Chondrocyte (in vitro differentiated cells): ENCODE measurements at regions not wholly inside any gene's neighbourhood (a gene's known extent, or its start where the extent isn't known, plus 50 kb on each side); places are given as distances from the start of the nearest gene placed in this dataset.

Experiments
- DNase-seq: peaks from one replicate; pipeline ENCODE4 v3.0.0; 2021; ENCODE audit warnings: mixed read lengths, low spot score
- H3K27ac Mint-ChIP-seq: one replicate; pipeline ENCODE4 v1.8.0; 2021; ENCODE audit warnings: mild to moderate bottlenecking, moderate library complexity, mixed read lengths; ENCODE audit not compliant: unreplicated experiment
- H3K27me3 Mint-ChIP-seq: 2 replicates; pipeline ENCODE4 v1.8.0; 2021; ENCODE audit warnings: low read depth, mixed read lengths
- H3K36me3 Mint-ChIP-seq: 2 replicates; pipeline ENCODE4 v1.8.0; 2021; ENCODE audit warnings: low read depth, mixed read lengths
- H3K4me1 Mint-ChIP-seq: 2 replicates; pipeline ENCODE4 v1.8.0; 2021; ENCODE audit warnings: low read depth, mild to moderate bottlenecking, mixed read lengths
- H3K4me3 Mint-ChIP-seq: one replicate; pipeline ENCODE4 v1.8.0; 2021; ENCODE audit warnings: mild to moderate bottlenecking, moderate library complexity, mixed read lengths; ENCODE audit not compliant: unreplicated experiment
- H3K9me3 Mint-ChIP-seq: 2 replicates; pipeline ENCODE4 v1.8.0; 2021; ENCODE audit warnings: low read depth, mixed read lengths
- CTCF ChIP-seq: fragments of 200-600 bp; sonication (generic); IDR thresholded peaks from 2 replicates; pipeline ENCODE4 v1.5.0; 2021; ENCODE audit warnings: antibody characterized with exemption, mild to moderate bottlenecking, moderate library complexity

GRCh38 chr1:37118790-37119189 is 84.5 kb upstream of the GRIK3 start:
- Mint-ChIP-seq H3K4me3 (no peak overlapping the region), H3K4me1 (no peaks in the 10 kb centered on the region), H3K36me3 (no peaks in the 10 kb centered on the region), H3K27me3 (peaks cover 11% of the 10 kb centered on the region), H3K27ac (no peak overlapping the region), H3K9me3 (peaks cover 2% of the 10 kb centered on the region)
- TF ChIP-seq CTCF, result no peak
- no peak for DNase-seq

- no peaks in the 10 kb centered on the region for H3K4me1 Mint-ChIP-seq
- H3K27ac Mint-ChIP-seq, result no peak overlapping the region
- H3K4me3 Mint-ChIP-seq, result no peak overlapping the region
- no peaks in the 10 kb centered on the region for H3K36me3 Mint-ChIP-seq
- DNase-seq, result no peak
- peaks cover 10% of the 10 kb centered on the region for H3K27me3 Mint-ChIP-seq
- H3K9me3 Mint-ChIP-seq, result peaks cover 2% of the 10 kb centered on the region
- TF ChIP-seq CTCF, result no peak
Measured at GRCh38 chr1:37120279-37120678, 86.0 kb upstream of the GRIK3 start.

- no peak overlapping the region for H3K4me3 Mint-ChIP-seq
- TF ChIP-seq CTCF, result no peak
- DNase-seq, result no peak
- no peak overlapping the region for H3K27ac Mint-ChIP-seq
- no peaks in the 10 kb centered on the region for H3K36me3 Mint-ChIP-seq
- H3K4me1 Mint-ChIP-seq, result no peaks in the 10 kb centered on the region
- peaks cover 2% of the 10 kb centered on the region for H3K9me3 Mint-ChIP-seq
- peaks cover 8% of the 10 kb centered on the region for H3K27me3 Mint-ChIP-seq
Measured at GRCh38 chr1:37123276-37124115, 89.2 kb upstream of the GRIK3 start.

- H3K27ac Mint-ChIP-seq, result no peak overlapping the region
- no peak for DNase-seq
- H3K4me3 Mint-ChIP-seq, result no peak overlapping the region
- H3K9me3 Mint-ChIP-seq, result peaks cover 2% of the 10 kb centered on the region
- TF ChIP-seq CTCF, result no peak
- H3K36me3 Mint-ChIP-seq, result no peaks in the 10 kb centered on the region
- H3K27me3 Mint-ChIP-seq, result peaks cover 2% of the 10 kb centered on the region
- H3K4me1 Mint-ChIP-seq, result no peaks in the 10 kb centered on the region
Measured at GRCh38 chr1:37124501-37124900, 90.2 kb upstream of the GRIK3 start.

- Mint-ChIP-seq H3K4me1 (no peaks in the 10 kb centered on the region), H3K4me3 (no peak overlapping the region), H3K9me3 (peaks cover 2% of the 10 kb centered on the region), H3K36me3 (no peaks in the 10 kb centered on the region), H3K27ac (no peak overlapping the region), H3K27me3 (no peaks in the 10 kb centered on the region)
- no peak for DNase-seq
- no peak for TF ChIP-seq CTCF
Measured at GRCh38 chr1:37125295-37125694, 91.0 kb upstream of the GRIK3 start.
